RWPE1 (cell line): ENCODE measurements at regions not wholly inside any gene's neighbourhood (a gene's known extent, or its start where the extent isn't known, plus 50 kb on each side); places are given as distances from the start of the nearest gene placed in this dataset.

Experiments used
- CTCF ChIA-PET: fragments of 350-600 bp; sonication (Branson Sonifier 250); formaldehyde crosslinking; extraction: SDS; loops from one replicate; lab custom pipeline; 2021; lab: Yijun Ruan, JAX
- POLR2A ChIA-PET: fragments of 400-600 bp; formaldehyde crosslinking; extraction: SDS; loops from one replicate; lab custom pipeline; 2020; ENCODE audit warnings: antibody characterized with exemption; ENCODE audit not compliant: low non-redundant PET; lab: Yijun Ruan, JAX
- DNase-seq: peaks from one replicate; pipeline ENCODE4 v3.0.0; 2012; ENCODE audit warnings: low spot score
- H3K27ac ChIP-seq: fragments of 450-650 bp; 2 replicates; pipeline ENCODE4 v1.5.1; 2017
- CTCF ChIP-seq: fragments of 450-650 bp; conservative IDR thresholded peaks from 2 replicates; pipeline ENCODE4 v1.5.1; 2017; ENCODE audit warnings: low read depth, mild to moderate bottlenecking

DNA sequence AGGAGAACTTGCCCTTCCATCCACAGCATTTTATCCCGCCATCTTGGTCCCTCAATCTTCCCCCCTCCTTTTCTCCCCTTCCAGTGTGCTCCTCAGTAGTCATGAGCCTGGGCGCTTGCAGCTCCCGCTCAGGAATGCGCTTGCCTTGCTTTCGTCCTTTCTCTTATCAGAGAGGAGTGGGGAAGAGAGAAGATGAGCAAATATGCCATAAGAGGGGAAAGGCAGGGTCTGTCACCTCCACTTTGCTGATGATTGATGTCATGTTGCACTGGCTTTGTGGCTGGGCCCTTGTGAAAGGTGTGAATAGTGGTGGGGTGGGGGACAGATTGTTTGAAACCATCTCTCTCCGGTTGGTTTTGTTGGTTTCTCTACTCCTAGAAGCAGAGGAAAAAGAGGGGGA lies 569.3 kb downstream of the TNS1 start:
- no peak for TF ChIP-seq CTCF
- POLR2A ChIA-PET: no interaction called here
- H3K27ac ChIP-seq: no peak overlapping the region
- CTCF ChIA-PET: no interaction called here
- no peak for DNase-seq

GRCh38 chr2:217431577-217432269 lies 571.1 kb downstream of the TNS1 start:
- no peak for TF ChIP-seq CTCF
- DNase-seq: no peak
- CTCF ChIA-PET: no interaction called here
- no peak overlapping the region for H3K27ac ChIP-seq
- POLR2A ChIA-PET: no interaction called here

DNA sequence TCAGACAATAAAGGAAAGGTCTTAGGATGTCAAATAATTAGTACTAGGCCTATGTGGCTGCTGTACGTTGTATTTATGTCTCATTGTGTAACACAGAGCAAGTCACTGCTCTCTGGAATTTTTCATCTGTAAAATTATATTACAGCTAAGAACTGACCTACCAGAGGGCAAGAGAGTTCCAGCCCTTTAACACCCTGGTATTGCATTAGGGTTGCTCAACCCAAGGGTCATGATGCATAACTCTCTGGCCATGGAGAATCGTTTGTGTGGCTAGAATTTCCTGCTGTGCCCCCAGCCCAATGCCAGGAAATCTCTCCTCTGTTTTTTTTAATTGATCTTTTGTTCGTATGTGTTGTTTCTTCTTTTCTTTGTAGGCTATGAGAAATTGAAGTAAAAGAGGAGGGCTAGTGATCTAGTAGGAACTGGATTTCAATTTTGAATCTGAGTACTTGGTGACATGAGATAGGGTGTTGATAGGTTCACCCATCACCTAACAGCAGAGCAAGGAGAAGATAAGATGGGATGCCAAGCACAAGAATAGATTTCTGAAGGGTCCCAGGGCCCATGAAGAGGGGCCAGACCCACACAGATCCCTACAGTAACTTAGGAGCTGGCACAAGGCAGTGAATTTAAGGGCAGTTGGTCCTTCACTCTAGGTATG lies 571.2 kb upstream of the TNP1 start:
- TF ChIP-seq CTCF: no peak
- H3K27ac ChIP-seq: no peak overlapping the region
- CTCF ChIA-PET: no interaction called here
- POLR2A ChIA-PET: no interaction called here
- DNase-seq: no peak

DNA sequence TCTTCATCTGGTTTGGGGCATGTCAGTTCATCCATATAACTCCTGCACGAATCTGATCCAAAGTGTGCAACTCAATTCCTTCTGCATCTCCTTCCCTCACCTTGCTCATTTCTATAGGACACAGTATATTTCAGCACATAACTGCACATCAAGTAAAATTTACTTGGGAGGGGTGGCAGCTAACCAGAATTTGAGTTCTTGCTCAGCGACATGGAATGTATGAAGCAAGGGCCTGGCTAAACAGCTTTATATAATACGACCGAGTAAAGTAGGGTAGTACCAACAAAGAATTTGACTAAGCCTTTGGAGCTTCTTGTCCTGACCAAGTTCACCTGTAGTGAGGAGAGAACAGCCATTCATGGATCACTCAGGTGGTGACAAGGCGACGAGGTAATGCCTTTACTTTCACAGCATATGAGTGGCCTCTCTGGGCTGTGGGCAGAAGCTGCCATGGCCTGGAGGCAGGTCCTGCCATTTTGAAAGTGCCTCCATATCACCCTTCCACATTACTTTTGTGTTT lies 570.2 kb upstream of the TNP1 start:
- CTCF ChIA-PET: interaction anchor here (0.6 kb wide), 1 partner anchor 10 kb away, joined by 3 read pairs; no protein-coding TSS in a partner anchor
- POLR2A ChIA-PET: no interaction called here
- TF ChIP-seq CTCF: no peak
- no peak overlapping the region for H3K27ac ChIP-seq
- no peak for DNase-seq

GRCh38 chr2:217421834-217422233 lies 562.0 kb upstream of the TNP1 start:
- no peak for DNase-seq
- ChIA-PET CTCF (no interaction called here), POLR2A (no interaction called here)
- TF ChIP-seq CTCF: no peak
- no peak overlapping the region for H3K27ac ChIP-seq

DNA sequence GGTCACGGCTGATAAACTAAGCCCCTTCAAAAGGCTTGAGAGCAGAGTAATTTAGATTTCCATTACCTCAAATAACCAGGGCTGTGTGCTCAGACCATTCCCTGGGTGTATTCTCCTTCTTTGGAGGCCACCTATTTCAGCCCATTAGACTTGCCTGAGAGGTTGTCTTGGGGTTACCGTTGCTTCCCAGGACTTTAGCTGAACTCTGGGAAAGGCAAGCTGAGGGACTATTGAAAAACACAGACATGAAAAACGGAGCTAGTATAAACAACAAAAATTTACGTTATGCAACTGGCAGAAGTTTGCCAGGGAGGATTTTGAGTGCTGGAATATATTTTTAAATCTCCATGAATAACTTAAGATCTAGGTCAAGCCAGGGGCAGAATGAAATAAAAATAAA lies 561.0 kb upstream of the TNP1 start:
- no peak overlapping the region for H3K27ac ChIP-seq
- TF ChIP-seq CTCF: no peak
- no peak for DNase-seq
- CTCF ChIA-PET: no interaction called here
- POLR2A ChIA-PET: no interaction called here
